ENCODE measurements at regions not wholly inside any gene's neighbourhood (a gene's known extent, or its start where the extent isn't known, plus 50 kb on each side); places are given as distances from the start of the nearest gene placed in this dataset.

- peak; percentile 27 for DNase-seq
Measured at GRCh38 chr11:69380921-69381581, 87.1 kb downstream of the MYEOV start.

DNA sequence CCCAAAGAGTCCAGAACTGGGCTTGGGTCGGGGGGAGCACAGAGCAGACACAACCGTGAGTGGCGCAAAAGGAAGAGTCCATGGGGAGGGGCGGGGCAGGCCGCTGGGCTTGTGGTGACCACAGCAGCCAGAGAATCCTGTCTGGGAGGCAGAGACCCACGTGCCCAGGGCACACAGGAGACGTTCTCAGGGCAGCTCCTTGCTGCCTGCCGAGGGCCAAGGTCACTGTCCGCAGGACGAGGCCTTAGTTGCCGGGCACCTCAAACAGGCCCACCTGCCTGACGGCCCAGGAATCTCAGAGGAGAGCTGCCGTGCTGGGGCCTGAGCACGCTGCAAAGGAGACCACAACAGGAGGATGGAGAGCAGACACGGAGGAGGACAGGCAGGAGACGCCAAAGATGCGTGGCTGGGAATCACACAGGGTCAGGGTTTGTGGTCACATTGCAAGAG is 87.8 kb downstream of the MYEOV start:
- no peak for DNase-seq

DNA sequence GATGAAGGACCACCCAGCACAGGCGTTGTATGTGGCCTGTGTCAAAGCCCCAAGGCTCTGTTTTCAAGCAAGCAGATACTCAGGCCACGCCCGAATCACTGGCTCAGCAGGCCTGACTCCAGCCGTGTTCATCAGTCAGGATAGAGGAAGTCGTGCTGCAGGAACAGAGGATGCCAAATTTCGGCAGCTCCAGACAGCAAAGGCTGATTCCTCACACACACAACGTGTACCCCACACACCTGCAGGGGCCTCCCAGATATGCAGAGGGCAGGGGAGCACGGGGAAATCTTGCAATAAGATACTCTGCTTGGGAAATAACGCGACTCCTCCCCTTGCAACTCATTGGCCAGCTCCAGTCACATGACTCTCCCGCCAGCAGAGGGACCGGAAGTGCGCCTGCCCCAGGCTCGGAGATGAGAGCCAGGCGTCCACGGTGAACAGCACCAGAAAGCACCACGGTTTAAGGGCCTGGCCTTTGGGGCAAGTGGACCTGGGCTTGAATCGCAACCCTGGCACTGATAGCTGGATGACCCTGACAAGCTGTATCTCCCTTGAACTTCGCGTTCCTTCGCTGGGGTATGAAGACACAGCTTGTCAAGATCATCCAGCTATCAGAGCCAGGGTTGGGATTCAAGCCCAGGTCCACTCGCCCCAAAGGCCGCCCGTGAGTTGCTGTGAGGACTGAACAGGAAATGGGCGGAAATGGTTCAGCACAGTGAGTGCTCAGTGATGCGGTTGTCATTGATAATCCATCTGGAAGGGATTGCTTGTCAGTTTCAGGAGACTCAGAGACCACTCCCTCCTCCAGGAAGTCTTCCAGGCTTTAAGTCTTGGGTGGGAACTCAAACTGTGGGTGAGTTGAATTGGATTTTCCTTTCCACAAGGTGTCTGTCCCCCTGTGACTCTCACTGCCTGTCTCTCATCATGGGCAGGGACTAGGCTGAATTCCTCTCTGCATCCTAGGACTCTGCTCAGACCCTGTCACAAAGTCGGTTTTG is 88.5 kb downstream of the MYEOV start:
- DNase-seq = peak; percentile 64

- peak; percentile 35 for DNase-seq
Measured at GRCh38 chr11:69383372-69384250, 89.7 kb downstream of the MYEOV start.

GRCh38 chr11:69384251-69385143 is 90.5 kb downstream of the MYEOV start:
- DNase-seq = peak; percentile 52

- DNase-seq = peak; percentile 31
Measured at GRCh38 chr11:69385144-69385820, 91.3 kb downstream of the MYEOV start.

- DNase-seq = peak; percentile 38
Measured at GRCh38 chr11:69385832-69386427, 92.0 kb downstream of the MYEOV start.

DNA sequence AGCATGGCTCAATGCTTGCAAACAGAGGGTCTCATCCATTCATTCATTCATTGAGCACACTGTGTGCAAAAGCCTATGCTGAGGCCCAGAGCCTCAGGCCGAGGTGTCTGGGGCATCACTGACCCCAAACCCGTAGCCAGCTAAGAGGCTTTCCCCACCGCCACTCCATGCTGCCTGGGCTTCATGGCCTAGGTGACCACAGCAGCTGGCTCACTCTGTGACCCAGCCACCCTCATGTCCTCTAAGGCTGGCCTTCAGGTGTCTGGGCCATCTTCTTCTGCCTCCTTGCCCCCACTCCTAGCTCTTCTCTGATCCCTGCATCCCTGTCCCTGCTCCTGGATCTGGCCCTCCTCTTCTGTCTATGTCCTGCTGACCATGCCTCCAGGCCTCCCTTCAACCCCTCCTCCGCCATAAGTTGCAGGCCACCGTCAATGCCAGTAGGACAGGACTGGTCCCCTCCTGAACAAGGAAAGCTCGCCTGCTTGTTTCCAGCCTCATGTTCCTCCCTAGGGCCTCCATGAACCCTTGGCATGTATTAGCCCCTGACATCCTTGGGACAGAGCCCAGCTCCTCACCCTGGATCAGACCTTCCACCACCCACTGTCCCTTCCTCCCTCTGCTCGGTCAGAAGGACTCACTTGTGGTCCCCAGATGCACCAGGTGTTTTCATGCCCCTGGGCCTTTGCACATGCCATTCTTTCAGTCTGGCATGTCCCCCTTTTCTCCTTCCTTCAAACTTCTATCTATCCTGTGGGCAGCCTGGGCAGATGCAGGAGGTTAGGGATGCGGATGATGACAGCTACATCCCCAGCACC is 92.8 kb downstream of the MYEOV start:
- DNase-seq = no peak

- no peak for DNase-seq
Measured at GRCh38 chr11:69387409-69387885, 93.5 kb downstream of the MYEOV start.

GRCh38 chr11:69388210-69388609 is 93.3 kb upstream of the LINC01488 start:
- no peak for DNase-seq

DNA sequence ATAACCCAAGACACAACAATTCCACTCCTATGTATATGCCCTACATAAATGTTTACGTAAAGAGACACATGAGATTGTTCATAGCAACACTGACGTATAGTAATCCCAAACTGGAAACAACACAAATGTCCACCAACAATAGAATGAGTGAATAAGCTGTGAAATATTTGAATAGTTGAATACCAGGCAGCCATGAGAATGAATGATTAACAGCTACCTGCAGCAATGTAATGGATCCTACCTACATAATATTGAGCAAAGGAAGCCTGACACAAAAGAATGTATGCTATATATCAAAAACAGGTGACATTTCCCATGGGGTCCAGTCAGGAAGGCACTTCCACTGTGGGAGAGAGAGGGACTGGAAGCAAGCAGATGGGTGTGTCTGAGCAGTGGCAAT is 92.8 kb upstream of the LINC01488 start:
- DNase-seq = no peak

DNA sequence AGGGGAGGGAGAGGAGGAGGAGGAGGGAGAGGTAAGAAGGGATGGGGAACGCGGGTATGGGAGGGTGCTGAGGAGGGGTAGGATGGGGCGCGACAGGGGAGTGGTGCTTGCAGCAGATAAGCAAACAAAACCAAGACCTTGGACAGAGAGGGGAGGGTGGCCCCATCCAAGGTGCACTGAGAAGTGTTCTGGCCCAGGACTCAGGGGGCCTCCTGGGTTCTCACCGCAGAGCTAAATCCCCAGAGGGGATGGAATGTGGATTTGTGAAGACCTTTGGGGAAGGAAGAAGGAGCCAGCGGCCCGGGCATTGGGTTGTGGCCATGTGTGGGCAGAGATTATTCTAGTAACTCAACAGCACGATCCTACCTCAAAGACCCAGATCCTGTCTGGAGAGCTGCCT is 90.9 kb upstream of the LINC01488 start:
- DNase-seq = no peak

- no peak for DNase-seq
Measured at GRCh38 chr11:69391192-69392103, 90.0 kb upstream of the LINC01488 start.

GRCh38 chr11:69392104-69392653 is 89.3 kb upstream of the LINC01488 start:
- no peak for DNase-seq

- no peak for DNase-seq
Measured at GRCh38 chr11:69393178-69393832, 88.2 kb upstream of the LINC01488 start.

DNA sequence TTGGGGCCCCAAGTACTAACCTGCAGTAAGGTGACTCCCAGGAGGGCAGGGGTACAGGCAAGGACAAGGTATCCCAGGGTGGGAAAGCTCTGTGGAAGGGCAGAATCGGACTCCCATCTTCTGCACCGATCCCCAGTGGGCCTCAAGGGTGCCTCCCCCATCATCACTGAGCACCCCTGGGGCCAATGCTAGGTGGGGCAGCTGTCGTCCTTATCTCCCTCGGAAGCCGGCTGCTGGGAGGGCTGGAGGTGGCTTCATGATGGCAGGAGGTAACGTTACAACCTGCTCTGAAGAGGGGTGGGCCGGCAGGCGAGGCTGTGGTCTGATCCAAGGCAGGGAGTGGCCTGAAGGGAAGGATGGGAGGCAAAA is 87.6 kb upstream of the LINC01488 start:
- DNase-seq = no peak

GRCh38 chr11:69394234-69394868 is 87.1 kb upstream of the LINC01488 start:
- DNase-seq = peak; percentile 64

Data from islet precursor cell (in vitro differentiated cells).